Activated CD4-positive, alpha-beta memory T cell treated with anti-CD3 and anti-CD28 coated beads, Interleukin-2, amount 10 ng/mL, durations not matched to agents 7 days and 5 days (primary cell): ENCODE measurements at regions not wholly inside any gene's neighbourhood (a gene's known extent, or its start where the extent isn't known, plus 50 kb on each side); places are given as distances from the start of the nearest gene placed in this dataset.

Experiments
- CTCF ChIA-PET: fragments of 350-600 bp; sonication (Branson Sonifier 250); formaldehyde crosslinking; loops from one replicate; lab custom pipeline; 2021; ENCODE audit warnings: antibody characterized with exemption, inconsistent platforms; lab: Charles Lee
- POLR2A ChIA-PET: fragments of 350-600 bp; sonication (Branson Sonifier 250); formaldehyde crosslinking; loops from one replicate; lab custom pipeline; 2021; ENCODE audit warnings: antibody characterized with exemption; lab: Charles Lee
- DNase-seq: peaks from one replicate; pipeline ENCODE4 v3.0.0-alpha.2; 2020
- H3K27ac Mint-ChIP-seq: one replicate; pipeline ENCODE4 v1.8.0; 2021; ENCODE audit warnings: mild to moderate bottlenecking, mixed read lengths
- H3K27me3 Mint-ChIP-seq: one replicate; pipeline ENCODE4 v1.8.0; 2021; ENCODE audit warnings: mixed read lengths
- H3K36me3 Mint-ChIP-seq: one replicate; pipeline ENCODE4 v1.8.0; 2021; ENCODE audit warnings: low read depth, mixed read lengths
- H3K4me1 Mint-ChIP-seq: one replicate; pipeline ENCODE4 v1.8.0; 2021; ENCODE audit warnings: mixed read lengths
- H3K4me3 Mint-ChIP-seq: one replicate; pipeline ENCODE4 v1.8.0; 2021; ENCODE audit warnings: mild to moderate bottlenecking, mixed read lengths
- H3K9me3 Mint-ChIP-seq: one replicate; pipeline ENCODE4 v1.8.0; 2021; ENCODE audit warnings: mixed read lengths

DNA sequence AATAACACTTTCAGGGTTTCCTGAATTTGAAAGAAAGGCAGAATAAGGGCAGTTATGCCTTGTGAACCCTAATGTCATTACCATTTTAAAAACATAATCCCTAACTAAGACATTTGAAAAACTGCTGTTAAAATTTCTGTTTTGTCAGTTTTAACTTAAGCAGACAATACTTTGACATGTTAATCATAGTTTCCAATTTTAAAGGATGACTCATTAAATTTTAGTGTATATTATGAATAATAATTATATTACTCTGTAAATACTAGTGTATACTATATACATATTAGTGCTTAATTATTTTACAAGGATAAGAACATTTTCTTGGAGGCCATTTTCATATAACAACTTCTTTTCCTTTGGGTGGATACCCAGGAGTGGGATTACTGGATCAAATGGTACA is 553.1 kb upstream of the BCHE start:
- POLR2A ChIA-PET = no interaction called here
- Mint-ChIP-seq H3K4me1 (no peaks in the 10 kb centered on the region), H3K27me3 (no peaks in the 10 kb centered on the region), H3K9me3 (peaks cover 8% of the 10 kb centered on the region), H3K4me3 (no peak overlapping the region), H3K36me3 (no peaks in the 10 kb centered on the region), H3K27ac (no peak overlapping the region)
- no peak for DNase-seq
- CTCF ChIA-PET = no interaction called here

GRCh38 chr3:166388321-166388720 is 551.1 kb upstream of the BCHE start:
- Mint-ChIP-seq H3K9me3 (no peaks in the 10 kb centered on the region), H3K27ac (no peak overlapping the region)
- POLR2A ChIA-PET = no interaction called here

GRCh38 chr3:166372571-166373106 is 535.4 kb upstream of the BCHE start:
- no peaks in the 10 kb centered on the region for H3K36me3 Mint-ChIP-seq
- H3K4me1 Mint-ChIP-seq = no peaks in the 10 kb centered on the region
- no peaks in the 10 kb centered on the region for H3K27me3 Mint-ChIP-seq
- H3K4me3 Mint-ChIP-seq = no peak overlapping the region
- H3K9me3 Mint-ChIP-seq = peaks cover 4% of the 10 kb centered on the region
- H3K27ac Mint-ChIP-seq = no peak overlapping the region
- DNase-seq = no peak
- ChIA-PET CTCF (no interaction called here), POLR2A (no interaction called here)

More at GRCh38 chr3:166388321-166388720, 551.1 kb upstream of the BCHE start:
- H3K36me3 Mint-ChIP-seq = no peaks in the 10 kb centered on the region
- no peaks in the 10 kb centered on the region for H3K27me3 Mint-ChIP-seq
- no peaks in the 10 kb centered on the region for H3K4me1 Mint-ChIP-seq
- no peak for DNase-seq
- no peak overlapping the region for H3K4me3 Mint-ChIP-seq
- CTCF ChIA-PET = no interaction called here

DNA sequence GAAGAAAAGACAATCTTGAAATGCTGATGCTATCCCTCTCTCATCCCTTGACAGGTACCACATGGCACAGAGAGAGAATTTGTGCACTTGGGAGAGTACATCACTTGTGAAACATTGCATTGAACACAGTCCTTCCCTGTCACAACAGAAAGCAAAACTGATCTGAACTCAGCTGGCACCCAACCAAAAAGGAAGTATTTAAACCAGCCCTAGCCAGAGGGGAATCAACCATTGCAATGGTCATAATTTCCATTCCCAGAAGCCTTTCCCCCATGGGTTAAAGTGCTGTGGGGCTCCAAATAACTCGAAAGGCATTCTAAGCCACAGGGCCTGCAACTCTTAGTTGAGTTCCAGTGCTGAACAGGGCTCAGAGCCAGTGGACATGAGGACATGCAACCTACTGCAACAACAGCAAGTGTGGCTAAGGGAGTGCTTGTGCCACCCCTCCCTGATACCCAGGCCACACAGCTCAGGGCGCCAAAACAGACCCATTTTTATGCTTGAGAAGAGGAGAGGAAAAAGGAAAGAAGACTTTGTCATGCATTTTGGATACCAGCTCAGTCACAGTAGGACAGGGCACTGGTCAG is 530.8 kb upstream of the BCHE start:
- ChIA-PET CTCF (no interaction called here), POLR2A (no interaction called here)
- Mint-ChIP-seq H3K27me3 (no peaks in the 10 kb centered on the region), H3K4me3 (no peak overlapping the region), H3K9me3 (peaks cover 4% of the 10 kb centered on the region), H3K36me3 (no peaks in the 10 kb centered on the region), H3K27ac (no peak overlapping the region), H3K4me1 (no peaks in the 10 kb centered on the region)
- no peak for DNase-seq

- DNase-seq = no peak
- Mint-ChIP-seq H3K4me1 (no peaks in the 10 kb centered on the region), H3K9me3 (no peaks in the 10 kb centered on the region), H3K27me3 (no peaks in the 10 kb centered on the region), H3K4me3 (no peak overlapping the region), H3K27ac (no peak overlapping the region), H3K36me3 (no peaks in the 10 kb centered on the region)
- POLR2A ChIA-PET = no interaction called here
- CTCF ChIA-PET = no interaction called here
Observed at GRCh38 chr3:166362698-166363097, 525.5 kb upstream of the BCHE start.

DNA sequence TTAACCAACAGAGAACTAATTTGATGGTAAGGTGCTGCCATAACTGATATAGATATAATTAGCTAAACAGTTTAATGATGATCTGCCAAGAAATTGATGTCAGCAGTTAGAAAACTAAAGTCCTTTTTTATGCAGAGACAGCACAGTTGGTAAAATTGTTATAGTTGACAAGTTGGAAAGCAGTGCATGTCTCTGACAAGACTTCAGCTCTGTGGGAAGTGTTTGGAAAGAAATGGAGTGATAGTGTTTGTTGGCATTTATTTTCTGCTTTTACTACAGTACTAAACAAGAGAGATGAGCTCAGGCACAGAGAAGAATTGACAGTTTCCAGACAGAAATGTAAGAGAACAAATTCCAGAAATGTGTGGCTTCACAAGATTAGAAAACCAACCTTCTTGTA is 523.5 kb upstream of the BCHE start:
- ChIA-PET POLR2A (no interaction called here), CTCF (no interaction called here)
- Mint-ChIP-seq H3K36me3 (no peaks in the 10 kb centered on the region), H3K27me3 (no peaks in the 10 kb centered on the region), H3K27ac (no peak overlapping the region), H3K4me1 (no peaks in the 10 kb centered on the region), H3K4me3 (no peak overlapping the region), H3K9me3 (no peaks in the 10 kb centered on the region)
- no peak for DNase-seq

DNA sequence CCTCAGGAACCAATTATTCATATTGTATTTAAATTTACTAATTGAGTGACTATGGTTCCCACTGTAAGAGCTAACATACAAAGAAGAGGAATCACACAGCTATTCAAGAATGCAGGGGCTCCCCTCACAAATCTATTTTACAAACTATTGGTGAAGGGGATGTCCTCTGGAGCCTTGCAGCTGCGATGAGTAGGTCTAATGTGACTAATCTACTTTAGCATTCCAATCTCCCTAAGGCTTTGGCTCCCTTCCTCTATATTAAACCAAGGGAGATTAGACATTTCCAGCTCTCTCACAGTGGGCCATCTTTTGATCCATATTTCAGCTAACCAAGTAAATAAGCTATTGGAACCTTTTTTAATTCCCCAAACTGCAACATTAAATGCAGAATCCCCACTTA is 514.2 kb upstream of the BCHE start:
- H3K27ac Mint-ChIP-seq = no peak overlapping the region

DNA sequence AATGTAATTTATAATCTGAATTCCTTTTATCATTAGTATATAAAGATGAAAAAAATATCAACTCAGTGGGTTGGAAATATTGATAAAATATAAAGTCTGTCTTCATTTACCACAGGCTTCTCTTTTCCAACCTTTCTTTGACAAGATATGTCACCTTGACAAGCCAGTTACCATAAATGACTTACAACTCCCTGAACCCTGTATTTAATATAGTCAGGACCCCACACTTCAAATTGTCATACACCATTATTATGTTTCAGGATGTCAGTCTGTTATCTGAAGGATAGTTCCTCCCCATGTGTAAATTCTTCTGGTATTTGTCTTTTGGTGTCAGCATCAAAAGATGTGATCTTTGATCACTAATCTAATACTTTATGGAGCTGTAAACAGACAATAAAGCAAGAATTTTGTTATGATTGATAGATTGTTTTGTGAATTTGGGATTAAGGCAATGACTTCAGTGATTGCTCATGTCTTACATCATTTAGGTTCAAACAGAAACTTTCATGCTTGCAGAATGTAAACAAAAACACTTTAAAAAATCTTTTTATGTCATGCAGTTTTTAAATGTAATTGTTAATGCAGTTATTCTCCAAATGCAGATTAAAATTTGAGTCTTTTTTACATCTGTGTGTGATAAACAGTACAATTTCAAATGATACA is 503.5 kb upstream of the BCHE start:
- Mint-ChIP-seq H3K27ac (no peak overlapping the region), H3K4me1 (no peaks in the 10 kb centered on the region), H3K4me3 (no peak overlapping the region), H3K9me3 (peaks cover 7% of the 10 kb centered on the region), H3K36me3 (no peaks in the 10 kb centered on the region), H3K27me3 (no peaks in the 10 kb centered on the region)
- ChIA-PET POLR2A (no interaction called here), CTCF (no interaction called here)
- DNase-seq = no peak

More for the DNA sequence above, 514.2 kb upstream of the BCHE start:
- DNase-seq = no peak
- CTCF ChIA-PET = no interaction called here
- H3K9me3 Mint-ChIP-seq = peaks cover 21% of the 10 kb centered on the region
- H3K4me1 Mint-ChIP-seq = no peaks in the 10 kb centered on the region
- no peaks in the 10 kb centered on the region for H3K36me3 Mint-ChIP-seq
- H3K27me3 Mint-ChIP-seq = no peaks in the 10 kb centered on the region
- POLR2A ChIA-PET = no interaction called here
- no peak overlapping the region for H3K4me3 Mint-ChIP-seq

GRCh38 chr3:166324401-166324800 is 487.2 kb upstream of the BCHE start:
- H3K4me1 Mint-ChIP-seq = no peaks in the 10 kb centered on the region
- H3K27ac Mint-ChIP-seq = no peak overlapping the region
- POLR2A ChIA-PET = no interaction called here
- CTCF ChIA-PET = no interaction called here
- no peaks in the 10 kb centered on the region for H3K36me3 Mint-ChIP-seq
- H3K4me3 Mint-ChIP-seq = no peak overlapping the region
- H3K9me3 Mint-ChIP-seq = peaks cover 7% of the 10 kb centered on the region
- no peaks in the 10 kb centered on the region for H3K27me3 Mint-ChIP-seq
- DNase-seq = no peak

DNA sequence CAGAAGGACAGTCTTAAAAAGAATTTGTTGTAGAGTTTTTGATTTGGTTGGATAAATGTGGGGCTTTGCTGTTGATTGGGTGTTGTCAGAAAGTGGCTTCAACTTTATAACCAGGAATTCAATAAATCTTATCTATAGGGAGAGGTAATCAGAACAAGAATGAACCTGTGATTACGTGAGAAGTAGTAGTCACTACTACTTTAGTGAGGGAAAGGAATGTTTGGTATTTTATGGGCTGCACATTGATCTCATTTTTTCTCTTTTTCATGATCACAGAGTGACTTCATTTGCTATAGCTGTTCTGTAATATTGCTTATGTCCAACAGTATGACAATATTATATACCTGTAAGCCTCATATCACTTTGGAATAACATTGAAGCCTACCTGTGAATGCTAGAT is 485.2 kb upstream of the BCHE start:
- peaks cover 5% of the 10 kb centered on the region for H3K9me3 Mint-ChIP-seq
- H3K27ac Mint-ChIP-seq = no peak overlapping the region
- no peaks in the 10 kb centered on the region for H3K27me3 Mint-ChIP-seq
- no peak overlapping the region for H3K4me3 Mint-ChIP-seq
- CTCF ChIA-PET = no interaction called here
- POLR2A ChIA-PET = no interaction called here
- no peak for DNase-seq
- H3K36me3 Mint-ChIP-seq = no peaks in the 10 kb centered on the region
- H3K4me1 Mint-ChIP-seq = no peaks in the 10 kb centered on the region

- H3K4me3 Mint-ChIP-seq = no peak overlapping the region
- H3K27me3 Mint-ChIP-seq = no peaks in the 10 kb centered on the region
- ChIA-PET POLR2A (no interaction called here), CTCF (no interaction called here)
- H3K4me1 Mint-ChIP-seq = no peaks in the 10 kb centered on the region
- DNase-seq = no peak
- H3K27ac Mint-ChIP-seq = no peak overlapping the region
- no peaks in the 10 kb centered on the region for H3K36me3 Mint-ChIP-seq
- H3K9me3 Mint-ChIP-seq = no peaks in the 10 kb centered on the region
Observed at GRCh38 chr3:166307756-166308350, 470.6 kb upstream of the BCHE start.

DNA sequence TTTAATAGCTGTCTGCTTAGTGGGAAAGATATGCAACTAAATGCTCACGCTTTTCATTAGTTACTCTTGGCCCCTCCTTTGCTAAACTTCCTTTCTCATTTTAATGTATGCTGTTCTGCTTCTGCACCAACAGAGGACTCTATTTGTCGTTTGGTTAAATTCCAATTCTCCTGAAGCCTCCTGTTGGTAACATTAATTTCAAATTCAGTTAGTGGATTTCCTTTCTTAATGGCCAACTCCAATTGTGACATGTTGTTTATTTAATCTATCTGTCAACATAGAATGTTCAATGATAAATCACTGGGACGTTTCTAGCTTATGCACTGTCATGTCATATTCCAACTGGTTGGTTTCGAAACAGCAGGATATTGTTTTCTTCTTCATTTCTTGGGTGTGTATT is 467.4 kb upstream of the BCHE start:
- Mint-ChIP-seq H3K4me3 (no peak overlapping the region), H3K27me3 (no peaks in the 10 kb centered on the region), H3K27ac (no peak overlapping the region), H3K9me3 (peaks cover 2% of the 10 kb centered on the region), H3K4me1 (no peaks in the 10 kb centered on the region), H3K36me3 (no peaks in the 10 kb centered on the region)
- CTCF ChIA-PET = no interaction called here
- POLR2A ChIA-PET = no interaction called here
- no peak for DNase-seq

GRCh38 chr3:166303681-166304080 is 466.5 kb upstream of the BCHE start:
- H3K27me3 Mint-ChIP-seq = no peaks in the 10 kb centered on the region
- no peak for DNase-seq
- H3K27ac Mint-ChIP-seq = no peak overlapping the region
- H3K9me3 Mint-ChIP-seq = peaks cover 2% of the 10 kb centered on the region
- CTCF ChIA-PET = no interaction called here
- no peaks in the 10 kb centered on the region for H3K36me3 Mint-ChIP-seq
- POLR2A ChIA-PET = no interaction called here
- H3K4me1 Mint-ChIP-seq = no peaks in the 10 kb centered on the region
- no peak overlapping the region for H3K4me3 Mint-ChIP-seq

- Mint-ChIP-seq H3K9me3 (peaks cover 2% of the 10 kb centered on the region), H3K36me3 (no peaks in the 10 kb centered on the region), H3K4me3 (no peak overlapping the region), H3K27ac (no peak overlapping the region), H3K4me1 (no peaks in the 10 kb centered on the region), H3K27me3 (no peaks in the 10 kb centered on the region)
- CTCF ChIA-PET = no interaction called here
- POLR2A ChIA-PET = no interaction called here
- no peak for DNase-seq
Observed at GRCh38 chr3:166302331-166302730, 465.1 kb upstream of the BCHE start.
